Testis (tissue), 2 donors: ENCODE measurements at regions not wholly inside any gene's neighbourhood (a gene's known extent, or its start where the extent isn't known, plus 50 kb on each side); places are given as distances from the start of the nearest gene placed in this dataset.

ENCODE experiments used
- CTCF ChIP-seq, 3 experiments: fragments of 450-650 bp in 2 of 3; fragments of 200-600 bp in 1 of 3; sonication (generic) in 1 of 3; IDR thresholded peaks; one replicate each; pipeline ENCODE4 v1.5.1; 2016 to 2019; ENCODE audit warnings: antibody characterized with exemption in 3 of 3, mild to moderate bottlenecking in 2 of 3, moderate library complexity in 1 of 3
- POLR2A ChIP-seq: fragments of 450-650 bp; IDR thresholded peaks from one replicate; pipeline ENCODE4 v1.6.1; 2017; ENCODE audit warnings: antibody characterized with exemption, mild to moderate bottlenecking, moderate library complexity

- TF ChIP-seq CTCF (IDR thresholded peaks at IDR 0.05) (no peak), POLR2A (no peak)
Observed at GRCh38 chr2:10229462-10230099, 73.1 kb upstream of the HPCAL1 start.
